ENCODE measurements at regions not wholly inside any gene's neighbourhood (a gene's known extent, or its start where the extent isn't known, plus 50 kb on each side); places are given as distances from the start of the nearest gene placed in this dataset.
"Not testable (repeated sequence)": the region's sequence is repeated elsewhere in the genome, so short reads cannot be mapped to it uniquely, and the experiment has no call there.

- DNase-seq (ENCODE audit: low read depth in 1 of 2, low spot score in 1 of 2): no peak
Observed at GRCh38 chr4:55028196-55028595, 97.2 kb downstream of the KDR start.

GRCh38 chr4:55027596-55027995, 97.8 kb downstream of the KDR start:
- no peak for DNase-seq (ENCODE audit: low read depth in 1 of 2, low spot score in 1 of 2)

DNA sequence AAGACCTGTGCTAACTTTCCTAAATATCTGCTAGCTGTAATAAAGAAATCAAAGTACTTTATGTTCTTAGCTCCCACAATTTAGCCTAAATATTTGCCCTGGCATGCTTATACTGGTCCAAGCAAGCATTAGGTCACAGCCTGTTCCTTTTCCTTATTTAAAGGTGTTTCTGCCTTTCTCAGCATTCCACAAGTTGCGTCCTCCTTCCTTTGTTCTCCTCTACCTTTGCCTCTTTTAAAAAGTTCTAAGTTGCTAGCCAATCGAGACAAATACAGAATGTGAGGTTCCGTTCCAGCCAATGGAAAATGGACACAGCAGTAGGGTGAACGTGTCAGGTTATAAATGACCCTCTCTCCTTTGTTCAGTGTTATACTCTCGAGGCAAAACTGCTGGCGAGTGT, 99.9 kb downstream of the KDR start:
- not testable (repeated sequence) for DNase-seq (ENCODE audit: low read depth in 1 of 2, low spot score in 1 of 2)

GRCh38 chr4:55023030-55023429, 102.4 kb downstream of the KDR start:
- DNase-seq (ENCODE audit: low read depth in 1 of 2, low spot score in 1 of 2): no peak

DNA sequence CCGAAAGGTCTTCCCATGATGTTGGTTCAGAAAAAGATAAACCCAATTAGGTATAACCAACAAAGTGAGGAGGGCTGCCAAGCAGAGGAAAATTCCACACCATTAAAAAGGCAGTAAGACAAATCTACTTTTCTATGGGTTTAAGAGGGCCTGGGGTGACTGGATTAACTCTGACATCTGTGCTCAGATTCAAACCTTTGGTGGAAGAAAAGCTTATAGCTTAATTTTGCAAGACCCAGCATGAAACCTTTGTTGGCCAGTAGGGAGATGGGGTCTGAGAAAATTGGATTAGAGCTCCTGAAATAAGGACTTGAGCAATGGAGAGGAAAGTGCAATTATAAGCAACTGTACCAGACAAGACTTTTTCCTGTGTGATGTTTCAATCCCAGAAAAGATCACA, 104.2 kb downstream of the KDR start:
- DNase-seq (ENCODE audit: low read depth in 1 of 2, low spot score in 1 of 2): no peak

DNA sequence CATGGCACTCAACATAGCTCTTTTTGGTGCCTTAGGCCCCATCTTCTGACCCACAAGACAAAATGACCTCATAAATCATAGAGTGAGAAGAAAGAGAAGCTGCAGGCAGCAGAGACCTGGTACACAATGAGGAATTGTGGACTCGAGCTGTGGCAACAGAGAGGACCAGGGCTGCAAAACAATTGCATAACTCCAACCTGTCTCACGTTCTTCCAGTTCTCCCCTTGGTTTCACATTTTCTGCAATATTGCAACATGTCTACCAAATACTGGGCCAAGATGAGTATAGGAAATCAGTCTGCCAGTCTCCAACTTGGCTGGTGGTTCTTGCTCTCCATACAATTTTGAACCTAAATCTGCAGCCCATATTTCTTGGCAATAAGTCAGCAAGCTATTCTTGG, 105.3 kb downstream of the KDR start:
- no peak for DNase-seq (ENCODE audit: low read depth in 1 of 2, low spot score in 1 of 2)

DNA sequence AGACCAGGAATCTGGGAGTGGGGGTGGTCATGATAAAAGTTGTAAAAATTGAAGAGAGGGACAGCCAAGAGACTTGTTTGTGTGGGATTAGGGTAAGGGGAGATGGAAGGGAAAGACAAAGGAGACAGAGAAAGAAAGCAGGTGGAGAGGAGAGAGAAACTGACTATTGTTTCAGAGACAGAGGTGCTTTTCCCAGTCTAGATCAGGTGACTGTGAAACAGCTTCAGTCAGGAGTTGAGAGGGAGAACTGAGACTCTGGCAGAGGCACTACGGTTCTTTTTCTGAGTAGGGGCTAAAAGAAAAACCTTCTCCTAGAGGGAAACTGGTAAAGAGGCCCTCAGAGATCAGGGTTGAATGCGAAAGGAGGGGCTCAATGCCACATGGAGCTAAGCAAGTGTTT, 106.4 kb downstream of the KDR start:
- no peak for DNase-seq (ENCODE audit: low read depth in 1 of 2, low spot score in 1 of 2)

DNA sequence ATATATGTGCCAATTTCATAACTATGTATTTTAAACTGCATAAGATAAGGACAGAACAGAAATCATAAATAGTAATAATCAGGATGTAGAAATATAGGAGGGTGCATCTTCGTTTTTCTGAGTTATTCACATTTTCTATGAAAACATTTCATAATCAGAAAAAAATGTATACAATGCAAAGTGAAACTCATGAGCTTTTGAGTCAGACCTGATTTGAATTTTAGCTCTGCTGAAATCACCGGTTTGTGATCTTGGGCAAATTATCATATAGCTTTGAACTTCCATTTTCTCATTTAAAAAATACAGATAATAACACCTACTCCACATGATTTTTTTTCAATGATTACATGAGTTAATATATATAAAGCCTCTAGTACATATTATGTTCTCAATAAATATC, 106.9 kb downstream of the KDR start:
- DNase-seq (ENCODE audit: low read depth in 1 of 2, low spot score in 1 of 2): no peak

GRCh38 chr4:55017406-55017805, 108.0 kb downstream of the KDR start:
- no peak for DNase-seq (ENCODE audit: low read depth in 1 of 2, low spot score in 1 of 2)

DNA sequence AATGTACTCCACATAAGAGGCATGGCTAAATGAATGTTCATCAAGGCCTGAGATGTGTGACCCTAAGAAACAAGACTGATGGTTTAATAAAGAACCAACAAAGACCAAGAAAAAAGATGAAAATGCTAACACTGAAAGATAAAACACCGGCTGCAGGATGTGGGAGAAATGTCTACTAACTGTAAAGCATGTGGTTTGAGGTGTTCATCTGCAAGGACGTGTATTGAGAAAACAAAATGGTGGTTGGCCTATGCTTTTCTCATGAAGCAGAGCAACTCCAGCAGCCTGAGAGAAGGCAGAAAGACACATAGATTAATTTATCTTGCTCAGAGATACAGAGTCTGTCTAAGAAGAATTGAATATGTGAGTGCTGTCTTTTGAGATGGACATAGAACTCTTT, 109.3 kb downstream of the KDR start:
- DNase-seq (ENCODE audit: low read depth in 1 of 2, low spot score in 1 of 2): no peak

- DNase-seq (ENCODE audit: low read depth in 1 of 2, low spot score in 1 of 2): no peak
Observed at GRCh38 chr4:55014876-55015275, 110.5 kb downstream of the KDR start.

- DNase-seq (ENCODE audit: low read depth in 1 of 2, low spot score in 1 of 2): no peak
Observed at GRCh38 chr4:55013431-55013955, 111.9 kb downstream of the KDR start.

- no peak for DNase-seq (ENCODE audit: low read depth in 1 of 2, low spot score in 1 of 2)
Observed at GRCh38 chr4:55012363-55013230, 112.8 kb downstream of the KDR start.

DNA sequence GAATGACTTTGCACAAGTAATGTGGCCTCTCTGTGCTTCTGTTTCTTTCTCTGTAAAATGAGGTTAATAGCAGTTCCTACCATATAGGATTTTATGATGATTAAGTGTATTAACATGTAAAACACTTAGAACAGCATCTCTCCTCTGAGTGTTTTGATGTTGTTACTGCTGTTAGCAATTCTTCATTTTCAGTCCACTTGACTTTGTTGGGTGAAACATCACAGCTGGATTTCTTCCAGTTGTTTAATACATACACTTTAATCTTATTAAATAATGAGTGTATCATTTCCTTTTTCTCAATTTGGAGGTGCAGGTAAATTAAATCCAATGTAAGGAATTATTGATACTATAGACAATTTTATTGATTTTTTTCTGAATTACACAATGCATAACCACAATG, 113.6 kb downstream of the KDR start:
- no peak for DNase-seq (ENCODE audit: low read depth in 1 of 2, low spot score in 1 of 2)

DNA sequence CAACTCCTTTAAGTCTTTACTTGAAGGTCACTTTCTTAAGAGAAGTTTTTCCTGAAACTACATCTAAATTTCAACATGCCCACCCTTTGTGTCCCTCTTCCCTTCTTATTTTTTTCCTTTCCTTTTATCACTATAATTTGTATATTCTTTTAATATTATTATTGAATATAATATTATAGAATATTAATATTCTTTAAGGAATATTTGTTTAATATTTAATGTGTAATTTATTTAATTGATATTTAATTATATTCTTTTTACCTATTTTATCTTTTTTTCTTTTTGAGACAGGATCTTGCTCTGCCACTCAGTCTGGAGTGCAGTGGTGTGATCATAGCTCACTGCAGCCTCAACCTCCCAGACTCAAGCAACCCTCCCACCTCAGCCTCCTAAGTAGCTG, 114.8 kb downstream of the KDR start:
- no peak for DNase-seq (ENCODE audit: low read depth in 1 of 2, low spot score in 1 of 2)

DNA sequence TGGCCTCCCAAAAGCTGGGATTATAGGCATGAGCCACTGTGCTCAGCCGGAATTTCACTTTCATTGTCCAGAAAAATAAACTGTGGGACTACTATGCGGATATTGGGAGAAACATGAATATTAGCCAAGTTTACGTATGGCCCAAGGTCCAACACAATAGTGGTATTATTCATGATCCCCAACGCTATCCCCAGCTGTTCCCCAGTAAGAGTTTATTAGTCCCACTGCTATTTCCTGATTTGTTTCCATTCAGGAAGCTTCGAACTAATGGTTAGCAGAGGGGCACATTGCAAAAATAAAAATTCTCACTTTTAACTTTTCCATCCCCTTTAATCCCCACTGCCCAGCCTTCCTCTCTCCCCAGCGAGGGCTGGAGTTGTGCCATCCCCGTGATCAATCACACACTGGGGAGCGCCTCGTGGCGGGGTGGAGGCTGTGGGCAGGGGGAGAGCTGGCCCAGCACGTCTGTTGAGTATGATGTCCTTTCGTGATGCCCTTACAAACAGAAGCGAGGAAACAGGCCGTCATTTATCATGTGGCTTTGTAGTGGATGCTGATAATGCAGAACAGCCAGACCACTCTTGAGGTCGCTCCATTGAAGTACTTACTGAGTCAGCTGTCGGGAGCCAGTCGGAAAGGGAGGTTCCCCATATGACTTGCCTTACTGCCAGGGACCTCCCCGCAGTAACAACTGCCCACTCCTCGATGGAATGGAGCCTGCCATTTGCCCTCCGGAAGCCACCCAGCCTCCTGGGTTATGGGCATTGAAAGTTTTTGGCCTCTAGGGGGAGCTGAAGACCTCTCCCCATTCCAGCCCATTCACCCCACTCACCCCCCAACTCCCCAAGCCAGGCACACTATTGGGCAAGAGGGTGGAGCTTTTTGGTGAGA, 117.0 kb downstream of the KDR start:
- no peak for DNase-seq (ENCODE audit: low read depth in 1 of 2, low spot score in 1 of 2)

GRCh38 chr4:55005910-55006309, 119.5 kb downstream of the KDR start:
- DNase-seq (ENCODE audit: low read depth in 1 of 2, low spot score in 1 of 2): no peak

GRCh38 chr4:55004831-55005230, 120.6 kb downstream of the KDR start:
- DNase-seq (ENCODE audit: low read depth in 1 of 2, low spot score in 1 of 2): no peak

DNA sequence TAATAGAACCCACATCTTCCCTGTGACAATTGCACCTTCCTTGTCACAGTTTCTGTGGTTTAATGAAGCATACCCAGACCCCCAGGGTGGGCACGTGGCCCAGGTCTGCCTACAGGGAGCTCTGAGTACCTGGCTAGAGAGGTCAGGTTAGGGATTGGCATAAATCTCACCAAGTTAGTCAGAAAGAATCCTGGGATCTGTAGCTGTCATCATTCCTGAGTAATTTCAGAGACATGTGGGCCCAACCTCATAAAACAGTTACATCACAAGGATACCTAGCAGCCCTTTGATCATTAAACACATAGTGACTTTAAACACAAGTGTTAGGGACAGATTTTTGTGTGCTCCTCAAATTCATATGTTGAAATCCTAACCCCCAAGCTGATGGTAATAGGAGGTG, 123.0 kb downstream of the KDR start:
- no peak for DNase-seq (ENCODE audit: low read depth in 1 of 2, low spot score in 1 of 2)

- DNase-seq (ENCODE audit: low read depth in 1 of 2, low spot score in 1 of 2): no peak
Observed at GRCh38 chr4:55001538-55001937, 123.9 kb downstream of the KDR start.

GRCh38 chr4:54999003-54999402, 126.4 kb downstream of the KDR start:
- no peak for DNase-seq (ENCODE audit: low read depth in 1 of 2, low spot score in 1 of 2)

DNA sequence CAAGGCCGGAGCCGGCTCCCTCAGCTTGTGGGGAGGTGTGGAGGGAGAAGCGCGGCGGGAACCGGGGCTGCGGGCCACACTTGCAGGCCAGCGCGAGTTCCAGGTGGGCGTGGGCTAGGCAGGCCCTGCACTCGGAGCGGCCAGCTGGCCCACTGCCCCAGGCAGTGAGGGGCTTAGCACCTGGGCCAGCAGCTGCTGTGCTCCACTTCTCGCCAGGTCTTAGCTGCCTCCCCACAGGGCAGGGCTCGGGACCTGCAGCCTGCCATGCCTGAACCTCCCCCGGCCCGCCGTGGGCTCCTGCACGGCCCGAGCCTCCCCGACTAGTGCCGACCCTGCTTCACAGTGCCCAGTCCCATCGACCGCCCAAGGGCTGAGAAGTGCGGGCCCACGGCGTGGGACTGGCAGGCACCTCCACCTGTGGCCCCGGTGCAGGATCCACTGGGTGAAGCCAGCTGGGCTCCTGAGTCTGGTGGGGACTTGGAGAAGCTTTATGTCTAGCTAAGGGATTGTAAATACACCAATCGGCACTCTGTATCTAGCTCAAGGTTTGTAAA, 131.8 kb downstream of the KDR start:
- not testable (repeated sequence) for DNase-seq (ENCODE audit: low read depth in 1 of 2, low spot score in 1 of 2)

All from stimulated activated CD4-positive, alpha-beta T cell treated with anti-CD3 and anti-CD28 coated beads, Interleukin-15, amount 100 ng/mL, for 1 hour (primary cell).